Occipital lobe (tissue), 1 donor: ENCODE measurements at regions not wholly inside any gene's neighbourhood (a gene's known extent, or its start where the extent isn't known, plus 50 kb on each side); places are given as distances from the start of the nearest gene placed in this dataset.
"Not testable (repeated sequence)": the region's sequence is repeated elsewhere in the genome, so short reads cannot be mapped to it uniquely, and the experiment has no call there.

Experiments used
- DNase-seq: peaks from one replicate; lab custom pipeline; 2025; lab: John Stamatoyannopoulos, UW

DNA sequence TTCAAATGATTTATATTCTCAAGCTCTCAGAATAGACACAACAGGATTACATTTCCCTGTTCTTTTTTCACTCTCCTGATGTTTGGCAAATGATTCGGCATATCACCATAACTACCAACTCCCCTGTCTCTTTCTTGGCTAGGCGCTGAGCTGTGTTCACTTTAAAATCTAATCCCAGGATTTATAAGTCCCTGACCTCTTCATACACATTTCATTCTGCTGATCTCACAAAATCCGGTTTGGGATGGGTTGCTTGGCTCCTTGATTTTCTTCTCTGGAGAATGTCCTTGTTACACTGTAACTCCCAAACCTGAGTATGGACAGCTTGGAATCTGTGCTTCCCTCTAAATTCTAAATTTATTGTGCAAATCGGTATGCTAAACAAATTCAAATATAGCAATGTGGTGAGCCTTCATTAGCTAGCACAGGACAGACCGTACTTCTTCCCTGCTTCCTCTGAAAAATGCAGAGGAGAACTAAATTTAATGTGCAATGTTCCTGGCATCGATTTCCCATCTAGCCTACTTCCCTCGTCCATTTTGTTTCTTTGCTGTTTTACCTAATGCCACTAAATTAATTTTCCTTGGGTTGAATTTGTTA, 858.5 kb upstream of the FAT3 start:
- DNase-seq, result peak; percentile 26

DNA sequence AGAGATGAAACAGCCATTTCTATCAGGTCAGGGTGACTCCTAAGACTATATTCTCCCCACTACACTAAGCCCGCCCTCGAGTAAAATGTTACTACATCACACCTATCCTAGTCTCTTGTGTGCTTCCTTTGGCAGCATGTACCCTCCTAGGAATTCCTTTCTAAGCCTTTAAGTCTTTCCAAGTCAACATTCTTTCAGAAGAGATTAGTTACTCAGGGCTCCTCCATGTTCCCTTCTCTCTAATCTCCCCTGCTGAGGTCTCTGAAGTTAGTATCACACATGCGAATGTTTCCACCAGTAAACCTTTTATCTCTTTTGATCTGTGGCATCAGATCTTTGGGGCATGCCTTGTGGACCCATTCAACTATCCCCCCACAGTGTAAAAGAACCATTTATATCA, 873.7 kb upstream of the FAT3 start:
- DNase-seq, result no peak

DNA sequence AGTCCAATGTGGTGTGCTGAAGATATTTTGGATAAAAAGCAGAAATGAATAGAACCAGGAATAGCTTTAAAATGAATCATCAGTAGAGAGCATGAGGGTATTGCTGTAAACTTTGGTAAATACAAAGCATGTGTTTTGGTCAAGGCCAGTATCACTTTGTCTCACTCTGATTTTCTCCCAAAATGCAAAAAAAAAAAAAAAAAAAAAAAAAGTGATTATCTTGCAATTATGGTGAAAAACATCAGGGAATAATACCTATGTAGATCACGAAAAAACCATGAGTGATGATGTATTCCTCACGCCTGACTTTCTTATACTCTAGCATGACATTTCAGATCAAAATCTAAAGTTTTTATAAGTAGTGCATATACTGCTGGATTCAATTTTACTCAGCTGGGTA, 897.9 kb upstream of the FAT3 start:
- no peak for DNase-seq

DNA sequence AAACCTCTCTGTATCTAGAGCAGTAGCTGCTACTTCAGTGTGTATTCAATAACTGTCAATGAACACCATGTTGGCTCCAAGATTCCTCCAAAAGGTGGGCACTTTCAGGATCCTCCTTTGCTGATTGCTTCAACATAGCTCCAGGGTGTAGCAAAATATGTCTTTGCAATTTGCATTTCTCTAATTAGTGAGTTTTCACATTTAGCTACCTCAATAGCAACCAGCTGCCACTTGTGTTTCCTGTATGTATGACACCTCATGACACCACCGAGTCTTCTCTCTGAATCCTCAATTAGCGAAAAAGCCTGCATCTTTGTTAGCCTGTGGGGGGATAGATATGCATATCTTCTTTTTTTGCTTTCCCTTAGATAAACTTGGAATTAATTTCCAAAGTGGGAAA, 898.3 kb upstream of the FAT3 start:
- DNase-seq, result no peak

DNA sequence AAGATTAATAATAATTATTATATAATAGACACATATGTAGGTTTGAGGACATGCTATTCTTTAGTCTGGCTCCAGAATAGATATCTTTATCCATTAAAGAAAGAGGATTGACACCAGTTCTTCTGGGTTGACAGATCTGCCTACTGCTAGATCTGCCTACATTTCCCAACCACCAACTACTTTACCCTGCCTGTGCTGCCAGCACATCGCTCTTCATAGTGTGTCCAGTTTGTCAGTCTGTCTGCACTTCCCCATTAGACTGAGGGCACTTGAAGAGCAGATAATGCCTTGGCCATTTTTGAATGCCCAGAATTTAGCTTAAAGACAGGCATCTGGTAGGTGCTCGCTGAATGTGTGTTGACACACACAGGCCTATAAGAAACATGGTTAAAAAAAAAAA, 910.1 kb upstream of the FAT3 start:
- DNase-seq, result no peak

DNA sequence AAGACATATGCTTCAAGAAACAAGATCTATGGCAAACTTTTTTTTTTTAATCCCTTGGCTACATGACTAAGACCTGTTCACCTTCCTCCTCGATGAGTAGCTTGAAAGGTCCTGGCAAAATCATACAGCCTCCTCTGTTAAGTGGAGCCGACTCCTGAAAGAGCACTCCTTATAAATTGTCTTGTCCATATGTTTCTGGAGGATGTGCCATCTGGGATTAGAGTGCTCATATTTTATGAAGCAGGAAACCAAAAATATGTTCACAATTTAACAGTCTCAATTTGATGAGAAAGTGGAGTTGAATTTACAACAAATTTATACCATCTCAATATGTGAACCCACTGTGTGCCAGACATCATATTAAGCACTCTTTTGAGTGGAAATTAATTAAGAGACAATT, 912.1 kb upstream of the FAT3 start:
- DNase-seq, result no peak

DNA sequence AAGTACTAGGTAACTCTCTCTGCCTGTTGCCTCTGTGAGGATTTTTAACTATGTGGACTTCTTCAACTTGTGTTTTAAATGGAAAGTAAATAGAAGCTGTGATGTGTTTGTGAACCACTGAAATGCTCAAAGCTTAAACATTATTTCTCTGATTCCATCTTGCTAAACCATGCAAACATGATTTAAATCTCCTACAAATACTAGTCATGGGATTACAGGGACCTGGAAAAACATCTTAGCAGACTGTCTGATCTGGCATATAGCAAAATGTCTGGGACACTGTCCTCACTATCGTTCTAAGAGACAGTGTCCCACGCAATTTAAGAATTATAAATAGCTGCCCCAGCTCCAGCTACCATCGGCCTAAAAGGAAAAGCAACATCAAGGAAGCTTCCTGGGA, 914.5 kb upstream of the FAT3 start:
- no peak for DNase-seq

DNA sequence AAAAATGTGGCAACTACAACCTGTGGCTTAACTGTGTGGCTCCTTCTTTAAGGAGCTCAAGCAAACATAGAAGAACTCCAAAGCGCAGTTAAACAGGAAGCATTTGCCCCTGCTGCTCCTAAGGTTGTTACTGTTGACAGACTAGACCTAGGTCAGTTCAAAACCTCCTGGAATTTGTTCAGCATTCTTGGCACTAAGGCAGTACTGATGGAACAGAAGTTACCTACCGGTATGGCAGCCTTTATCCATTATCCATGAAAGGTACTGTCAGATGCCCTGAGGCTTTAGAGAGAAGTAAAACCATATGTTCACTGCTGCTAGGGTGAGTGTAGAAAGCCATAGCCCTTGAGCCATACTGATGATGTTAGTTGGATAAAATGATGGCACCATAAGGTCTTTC, 916.5 kb upstream of the FAT3 start:
- DNase-seq, result no peak

DNA sequence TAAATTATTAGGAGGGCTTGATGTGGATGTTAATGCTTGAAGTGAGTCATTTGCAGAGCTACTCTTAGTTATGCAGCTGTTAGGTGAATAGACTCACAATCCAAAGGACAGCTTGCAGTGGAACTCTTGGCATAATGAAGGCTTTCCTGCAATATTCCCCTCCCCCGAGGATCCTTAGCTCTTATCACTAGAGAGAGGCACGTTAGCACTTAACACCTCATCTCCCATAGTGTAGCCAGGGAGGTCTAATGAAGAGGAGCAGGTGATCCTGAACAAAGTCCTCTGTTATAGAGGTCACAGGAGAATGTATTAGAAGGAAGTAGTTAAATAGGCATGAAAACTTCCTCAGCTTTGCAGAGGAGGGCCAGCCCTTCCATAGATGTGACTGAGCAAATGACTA, 919.2 kb upstream of the FAT3 start:
- no peak for DNase-seq

DNA sequence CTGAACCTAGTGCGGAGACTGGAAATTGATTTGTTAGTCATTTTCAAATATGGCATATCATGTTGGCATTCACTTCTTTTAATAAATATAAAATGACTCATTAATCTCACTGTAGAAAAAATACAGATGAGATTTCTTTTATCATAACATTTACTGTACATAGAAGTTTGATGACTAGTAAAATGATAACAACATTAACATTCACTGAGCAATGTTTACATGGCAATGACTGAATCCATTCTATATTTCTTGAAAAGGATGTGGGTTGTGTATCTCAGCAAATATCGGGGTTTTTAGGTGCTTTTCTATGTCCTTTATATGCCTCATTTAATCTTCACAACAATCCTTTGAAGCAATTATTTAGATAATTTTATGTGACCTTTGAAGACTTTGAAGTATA, 920.9 kb upstream of the FAT3 start:
- no peak for DNase-seq

DNA sequence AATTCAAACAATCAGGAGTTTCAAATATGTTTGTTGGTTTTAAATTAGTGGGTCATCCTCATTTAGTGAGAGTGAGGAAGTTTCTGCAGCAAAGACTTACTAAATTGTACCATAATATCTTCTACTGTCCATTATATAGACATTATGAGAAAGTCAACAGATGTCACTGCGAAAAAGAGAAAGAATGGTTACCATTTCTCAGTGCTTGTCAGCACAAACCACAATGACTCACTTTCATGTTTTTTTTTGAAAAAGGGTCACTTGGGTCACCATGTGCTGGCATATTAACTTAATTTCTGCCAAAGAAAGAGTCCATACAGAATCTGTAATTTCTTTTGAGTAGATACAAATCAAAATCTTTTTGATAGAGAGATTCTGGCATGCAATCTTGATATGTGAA, 924.6 kb upstream of the FAT3 start:
- DNase-seq, result no peak

DNA sequence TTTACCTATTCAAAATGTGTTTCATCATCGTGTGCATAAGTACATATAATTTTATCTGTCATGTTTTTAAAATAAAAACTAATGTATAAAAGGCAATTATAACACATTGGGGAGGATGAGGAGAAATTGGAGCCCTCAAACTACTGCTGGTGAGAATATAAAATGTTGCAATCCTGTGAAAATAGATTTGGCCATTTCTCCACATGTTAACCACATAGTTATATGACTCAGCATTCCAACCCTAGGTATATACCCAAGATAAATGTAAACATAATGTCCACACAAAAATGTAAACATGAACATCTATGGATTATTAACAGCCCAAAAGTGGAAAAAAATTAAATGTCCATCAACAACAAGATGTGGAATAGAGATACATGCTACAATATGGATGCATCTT, 928.0 kb upstream of the FAT3 start:
- no peak for DNase-seq

DNA sequence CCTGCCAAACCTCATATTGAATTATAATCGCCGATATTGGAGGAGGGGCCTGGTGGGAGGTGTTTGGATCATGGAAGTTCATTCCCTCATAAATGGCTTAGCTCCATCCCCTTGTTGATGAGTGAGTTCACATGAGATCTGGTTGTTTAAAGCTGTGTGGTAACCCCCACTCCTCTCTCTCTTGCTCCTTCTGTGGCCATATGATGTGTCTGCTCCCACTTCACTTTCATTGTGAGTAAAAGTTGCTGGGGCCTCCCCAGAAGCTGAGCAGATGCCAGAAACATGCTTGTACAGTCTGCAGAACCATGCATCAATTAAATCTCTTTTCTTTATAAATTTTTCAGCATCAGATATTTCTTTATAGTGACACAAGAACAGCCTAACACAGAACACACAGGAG, 929.0 kb upstream of the FAT3 start:
- no peak for DNase-seq

DNA sequence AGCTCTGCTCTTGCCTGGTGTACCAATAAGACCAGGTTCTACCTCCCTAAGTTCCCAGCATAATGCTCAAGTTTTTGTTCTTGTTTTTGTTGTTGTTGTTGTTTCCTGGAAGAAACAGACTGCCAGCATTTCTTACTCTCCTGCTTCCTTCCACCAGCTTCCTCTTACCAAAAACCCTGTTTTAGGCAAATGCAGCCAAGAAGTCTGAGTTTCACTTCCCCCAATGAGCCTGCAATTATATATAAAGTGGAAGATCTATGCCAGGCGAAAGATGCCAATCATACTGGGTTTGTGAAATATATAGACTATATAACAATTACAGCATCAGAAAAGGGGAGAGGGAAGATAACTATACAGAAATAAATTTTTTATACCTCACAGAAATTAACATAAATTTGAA, 931.5 kb upstream of the FAT3 start:
- DNase-seq, result no peak

DNA sequence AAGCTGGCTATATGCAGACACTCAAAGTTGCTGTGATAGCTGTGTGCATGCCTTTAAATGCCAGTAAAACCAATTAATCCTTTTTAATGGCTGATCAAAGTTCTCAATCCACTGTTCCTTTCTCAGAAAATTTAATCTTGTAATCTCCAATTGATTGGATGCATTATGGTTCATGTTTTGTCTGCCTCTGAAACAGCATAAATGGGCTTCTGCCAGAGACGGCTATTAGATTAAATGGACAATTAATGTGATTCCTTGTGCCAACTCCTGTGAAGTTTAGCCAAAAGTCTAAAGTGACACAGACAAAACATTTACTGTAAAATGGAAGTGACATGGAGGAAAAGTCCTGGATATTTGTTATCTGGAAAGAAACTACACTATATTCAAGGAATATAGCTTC, 952.5 kb upstream of the FAT3 start:
- no peak for DNase-seq

DNA sequence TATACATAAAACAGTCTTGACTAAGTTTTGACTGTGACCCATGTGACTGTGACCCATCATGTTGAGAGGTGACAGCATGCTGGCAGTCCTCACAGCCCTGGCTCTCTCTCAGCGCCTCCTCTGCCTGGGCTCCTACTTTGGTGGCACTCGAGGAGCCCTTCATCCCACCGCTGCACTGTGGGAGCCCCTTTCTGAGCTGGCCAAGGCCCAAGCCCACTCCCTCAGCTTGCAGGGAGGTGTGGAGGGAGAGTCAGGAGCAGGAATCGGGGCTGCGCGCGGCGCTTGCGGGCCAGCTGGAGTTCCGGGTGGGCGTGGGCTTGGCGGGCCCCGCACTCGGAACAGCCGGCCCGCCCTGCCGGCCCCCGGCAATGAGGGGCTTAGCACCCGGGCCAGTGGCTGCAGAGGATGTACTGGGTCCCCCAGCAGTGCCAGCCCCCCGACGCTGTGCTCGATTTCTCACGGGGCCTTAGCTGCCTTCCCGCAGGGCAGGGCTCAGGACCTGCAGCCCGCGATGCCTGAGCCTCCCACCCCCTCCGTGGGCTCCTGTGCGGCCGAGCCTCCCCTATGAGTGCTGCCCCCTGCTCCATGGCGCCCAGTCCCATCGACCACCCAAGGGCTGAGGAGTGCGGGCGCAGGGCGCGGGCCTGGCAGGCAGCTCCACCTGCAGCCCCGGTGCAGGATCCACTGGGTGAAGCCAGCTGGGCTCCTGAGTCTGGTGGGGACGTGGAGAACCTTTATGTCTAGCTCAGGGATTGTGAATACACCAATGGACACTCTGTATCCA, 955.9 kb upstream of the FAT3 start:
- not testable (repeated sequence) for DNase-seq

DNA sequence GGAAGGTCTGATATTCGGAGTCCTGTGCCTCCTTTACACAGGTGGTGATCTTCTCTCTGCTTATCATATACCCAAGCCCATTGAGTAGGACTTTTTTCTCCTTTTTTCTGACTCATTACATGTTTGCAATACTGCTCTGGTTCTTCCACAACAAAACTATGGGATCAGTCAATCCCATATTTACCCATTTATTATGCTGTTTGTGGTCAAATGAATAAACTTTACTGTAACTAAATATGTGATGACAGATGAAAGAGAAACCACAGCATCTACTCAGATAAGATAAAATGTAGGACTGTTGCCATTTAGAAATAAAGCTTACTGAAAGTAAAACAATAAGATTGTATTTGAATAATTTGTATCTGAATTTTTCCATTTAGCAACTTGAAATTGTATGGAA, 958.7 kb upstream of the FAT3 start:
- DNase-seq, result no peak

DNA sequence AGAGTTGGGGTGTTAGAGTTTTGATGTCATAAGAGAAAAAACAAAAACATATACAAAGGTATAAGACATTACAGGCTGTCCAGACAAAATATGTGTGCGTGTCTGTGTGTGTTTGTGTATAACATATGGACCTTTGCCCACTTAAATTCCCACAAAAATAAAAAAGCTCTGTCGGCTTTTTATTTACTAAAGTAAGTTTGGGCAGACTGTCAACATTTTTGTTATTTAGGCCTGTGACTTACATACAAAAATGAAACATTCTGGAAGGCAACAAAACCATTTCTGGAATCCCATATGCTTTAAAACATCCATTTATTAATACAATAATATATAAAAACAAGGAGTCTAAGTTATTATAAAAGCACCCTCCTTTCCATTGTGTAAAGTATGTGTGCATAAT, 960.1 kb upstream of the FAT3 start:
- DNase-seq, result no peak

DNA sequence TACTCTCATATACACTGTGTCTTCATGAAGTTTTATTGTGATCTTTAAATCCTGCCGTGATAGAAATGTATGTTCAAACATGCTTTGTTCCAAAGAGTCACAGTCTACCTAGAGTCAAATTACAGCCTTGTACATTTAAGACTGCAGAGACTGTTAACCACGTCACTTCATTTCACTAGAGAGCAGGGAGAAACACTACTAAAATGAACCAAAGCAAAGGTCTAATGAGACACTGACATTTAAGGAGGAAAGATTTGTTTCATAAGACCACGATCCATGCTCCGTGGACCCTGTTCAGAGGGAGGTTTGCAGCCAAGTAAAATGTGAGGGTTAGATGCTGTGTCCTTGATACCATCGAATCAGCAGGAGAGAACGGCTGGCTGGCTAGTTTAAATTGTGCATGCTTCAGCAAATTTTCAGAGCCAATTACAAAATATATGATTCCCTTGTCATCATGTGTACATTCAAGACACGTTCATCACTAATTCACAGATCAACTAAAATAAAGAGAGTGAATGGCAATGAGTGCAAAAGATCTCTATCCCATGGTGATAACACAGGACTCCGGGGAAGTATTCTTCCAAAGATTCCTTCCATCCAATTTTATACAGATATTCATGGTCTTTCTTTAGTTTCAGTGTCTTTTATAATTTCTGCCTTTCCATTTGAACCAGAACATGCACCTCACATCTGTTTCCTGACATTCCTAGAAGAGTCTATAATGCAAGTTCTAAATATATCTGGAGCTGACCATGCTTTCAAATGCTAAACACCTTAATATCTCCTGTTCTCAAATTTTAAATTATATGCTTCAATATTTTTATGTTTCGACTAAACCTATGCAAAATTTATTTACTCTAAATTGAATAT, 960.9 kb upstream of the FAT3 start:
- DNase-seq, result no peak

DNA sequence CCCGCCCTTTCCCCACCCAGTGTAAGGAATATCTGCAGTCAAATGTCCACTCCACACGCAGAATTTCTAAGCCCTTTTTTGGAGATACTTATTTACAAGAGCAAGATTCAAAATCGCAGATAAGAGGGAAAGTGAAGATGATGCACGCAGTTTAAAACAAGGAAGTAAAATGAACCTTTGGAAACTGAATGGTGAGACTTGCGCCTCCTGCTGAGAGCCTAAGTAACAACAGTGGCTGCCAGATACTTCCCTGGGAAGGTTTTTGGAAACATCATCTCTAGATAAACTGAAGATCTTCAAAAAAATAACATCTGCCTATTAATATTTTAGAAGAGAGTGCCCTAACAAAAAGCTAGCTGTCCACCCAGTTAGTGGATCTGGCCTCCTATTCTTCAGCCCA, 963.1 kb upstream of the FAT3 start:
- no peak for DNase-seq

DNA sequence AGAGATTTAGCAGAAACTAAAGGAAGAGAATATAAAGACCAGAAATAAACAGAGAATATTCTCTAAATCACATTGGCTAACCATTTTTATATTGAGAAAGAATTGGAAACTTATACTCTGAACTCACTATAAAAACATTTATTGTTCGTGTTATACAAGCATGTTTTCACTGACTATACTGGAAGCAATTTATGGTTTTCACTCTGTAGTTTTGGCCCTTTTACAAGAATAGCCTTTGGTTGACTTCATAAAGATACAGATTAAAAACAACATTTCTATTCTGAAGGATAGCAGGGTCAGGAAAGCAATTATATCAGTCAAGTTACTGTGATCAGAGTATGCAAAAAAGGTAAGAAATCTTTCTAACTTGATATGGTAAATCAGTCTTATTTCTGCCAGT, 965.7 kb upstream of the FAT3 start:
- no peak for DNase-seq

DNA sequence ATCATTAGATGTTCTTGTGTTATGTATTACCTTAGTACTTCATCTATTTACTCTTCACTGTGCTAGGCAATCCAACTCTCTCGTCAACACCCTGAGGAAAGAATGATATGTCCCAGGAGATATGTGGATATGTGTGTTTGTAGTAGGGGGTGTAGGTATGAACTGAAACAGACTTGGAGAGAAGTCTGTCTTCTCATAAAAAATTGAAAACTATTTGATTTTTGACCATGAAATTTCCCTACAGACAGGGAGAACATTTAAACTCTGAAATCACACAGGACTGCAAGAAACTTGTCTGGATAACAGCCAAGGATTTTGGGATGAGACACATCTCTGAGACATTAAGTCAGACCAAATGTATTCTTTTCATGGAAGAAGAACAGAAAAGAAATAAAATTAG, 967.0 kb upstream of the FAT3 start:
- no peak for DNase-seq
